Stimulated activated CD8-positive, alpha-beta memory T cell treated with anti-CD3 and anti-CD28 coated beads, Interleukin-15, amount 100 ng/mL, for 1 hour (primary cell): ENCODE measurements at regions not wholly inside any gene's neighbourhood (a gene's known extent, or its start where the extent isn't known, plus 50 kb on each side); places are given as distances from the start of the nearest gene placed in this dataset.
"Not testable (repeated sequence)": the region's sequence is repeated elsewhere in the genome, so short reads cannot be mapped to it uniquely, and the experiment has no call there.

Source experiments
- DNase-seq: peaks from one replicate; pipeline ENCODE4 v3.0.0-alpha.2; 2020; ENCODE audit warnings: low read depth

DNA sequence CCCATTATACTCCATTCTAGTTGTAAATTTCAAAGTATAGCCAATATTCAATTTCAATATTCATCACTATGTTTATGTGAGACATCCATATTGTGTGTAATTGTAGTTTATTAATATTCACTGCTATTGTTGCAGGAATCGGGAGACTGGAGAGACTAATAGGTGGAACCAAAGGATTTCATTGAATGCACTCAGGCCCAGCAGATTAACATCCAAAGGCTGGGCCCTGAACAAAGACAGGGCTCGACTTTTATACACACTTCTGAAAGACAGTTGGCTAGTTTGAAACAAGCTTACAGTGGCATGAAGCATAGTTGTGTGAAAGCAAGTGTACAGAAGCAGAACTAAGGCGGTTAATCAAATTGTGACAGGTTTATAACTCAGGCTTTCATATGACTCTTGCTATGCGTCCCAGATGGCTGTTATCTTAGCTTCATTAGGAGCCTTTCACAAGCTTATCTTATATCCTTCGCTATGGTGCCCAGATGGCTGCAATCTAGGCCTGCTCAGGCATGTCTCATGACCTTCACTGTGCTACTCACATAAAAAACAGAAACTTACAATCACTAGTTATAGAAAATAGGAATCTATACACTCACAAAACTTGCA, 1038.8 kb upstream of the EPHA6 start:
- no peak for DNase-seq

DNA sequence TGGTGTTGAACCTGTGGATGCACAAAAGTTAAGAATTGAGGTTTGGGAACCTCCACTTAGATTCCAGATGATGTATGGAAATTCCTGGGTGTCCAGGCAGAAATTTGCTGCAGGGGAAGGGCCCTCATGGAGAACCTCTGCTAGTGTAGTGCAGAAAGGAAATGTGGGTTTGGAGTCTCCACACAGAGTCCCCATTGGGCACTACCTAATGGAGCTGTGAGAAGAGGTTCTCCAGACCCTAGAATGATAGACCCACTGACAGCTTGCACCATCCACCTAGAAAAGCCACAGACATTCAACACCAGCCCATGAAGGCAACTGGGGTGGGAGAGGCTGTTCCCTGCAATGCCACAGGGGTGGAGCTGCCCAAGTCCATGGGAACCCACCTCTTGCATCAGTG, 1032.8 kb upstream of the EPHA6 start:
- DNase-seq = no peak

DNA sequence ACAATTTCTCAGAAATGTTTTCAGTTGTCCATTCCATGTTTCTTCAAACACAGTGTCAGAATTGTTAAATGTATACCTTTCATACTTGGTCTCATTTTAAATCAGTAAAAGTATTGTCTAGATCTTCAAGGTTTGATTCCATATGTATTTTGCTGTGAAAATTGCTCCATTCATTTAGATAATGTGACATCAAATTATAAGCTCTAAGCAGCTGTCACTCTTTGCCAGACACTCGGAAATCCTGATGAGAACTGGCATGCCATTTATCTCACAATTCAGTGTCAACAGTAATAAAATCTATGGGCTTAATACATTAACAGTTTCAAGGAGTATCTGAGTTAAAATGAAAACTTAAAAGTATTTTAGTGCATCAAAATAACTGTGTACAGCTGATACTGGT, 1025.3 kb upstream of the EPHA6 start:
- DNase-seq = no peak

DNA sequence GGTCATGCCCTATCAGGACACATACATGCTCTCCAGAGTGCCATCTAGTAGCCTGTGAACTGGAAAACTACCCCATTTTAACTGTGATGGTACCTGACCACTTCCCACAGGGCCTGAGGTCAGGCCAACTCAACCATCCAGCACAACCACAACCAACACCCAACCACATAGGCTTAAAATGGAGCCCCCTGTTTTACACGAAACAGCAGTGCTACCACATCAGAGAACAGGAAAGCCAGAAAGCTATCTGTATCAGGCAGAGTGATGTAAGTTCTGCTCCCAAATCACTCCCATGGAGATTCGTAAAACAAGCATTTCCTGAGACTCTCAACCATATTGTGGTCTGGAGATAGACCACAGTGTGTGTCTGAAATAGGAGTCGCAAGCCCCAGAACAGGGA, 1017.3 kb upstream of the EPHA6 start:
- DNase-seq = no peak

DNA sequence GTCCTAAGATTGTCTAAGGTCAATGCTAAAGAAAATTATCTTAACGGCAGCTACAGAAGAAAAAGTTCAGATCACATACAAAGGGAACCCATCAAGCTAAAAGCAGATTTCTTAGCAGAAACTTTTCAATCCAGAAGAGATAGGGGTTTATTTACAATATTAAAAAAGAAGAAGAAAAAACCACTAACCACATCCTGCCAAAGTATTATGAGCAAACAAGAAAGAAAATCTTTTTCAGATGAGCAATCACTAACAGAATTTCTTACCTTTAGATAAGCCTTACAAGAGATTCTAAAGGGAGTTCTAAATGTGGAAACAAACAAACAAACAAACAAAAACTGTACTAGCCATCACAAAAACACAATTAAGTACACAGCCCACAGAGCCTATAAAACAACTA, 1015.8 kb upstream of the EPHA6 start:
- no peak for DNase-seq

DNA sequence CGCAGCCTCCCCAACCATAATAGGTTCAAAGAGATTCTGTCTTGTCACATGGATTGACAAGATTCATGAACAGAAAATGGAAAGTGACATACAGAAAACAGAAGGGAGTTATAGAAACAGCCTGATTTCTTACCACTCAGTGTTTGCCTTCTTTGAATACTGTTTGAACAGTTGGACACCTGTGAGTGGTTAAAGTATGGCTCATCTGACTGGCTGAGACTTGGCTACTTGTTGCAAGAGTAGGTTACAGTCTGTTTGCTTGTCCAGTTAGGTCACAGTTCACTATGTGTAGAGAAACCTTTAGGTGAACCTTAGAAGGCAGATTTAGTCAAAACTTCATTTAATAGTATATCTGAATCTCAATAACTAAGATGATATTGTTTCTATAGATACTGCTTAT, 1003.9 kb upstream of the EPHA6 start:
- DNase-seq = no peak

DNA sequence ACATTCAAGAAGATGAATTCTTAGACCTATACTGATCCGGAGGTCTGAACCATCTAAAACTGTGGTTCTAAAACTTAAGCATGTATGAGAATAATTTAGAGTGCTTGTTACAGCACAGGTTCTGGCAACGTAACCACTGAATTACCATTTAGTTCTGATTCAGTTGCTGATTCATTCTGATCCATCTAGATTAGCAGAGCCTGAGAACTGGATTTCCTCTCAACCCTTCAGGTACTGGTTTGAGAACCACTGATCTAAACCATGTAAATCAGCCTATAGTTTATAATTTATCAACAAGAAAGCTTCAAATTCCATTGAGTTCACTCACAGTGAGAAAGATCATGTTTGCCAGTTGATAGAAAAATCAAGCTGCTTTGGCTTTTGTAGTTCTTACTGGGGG, 1001.1 kb upstream of the EPHA6 start:
- no peak for DNase-seq

DNA sequence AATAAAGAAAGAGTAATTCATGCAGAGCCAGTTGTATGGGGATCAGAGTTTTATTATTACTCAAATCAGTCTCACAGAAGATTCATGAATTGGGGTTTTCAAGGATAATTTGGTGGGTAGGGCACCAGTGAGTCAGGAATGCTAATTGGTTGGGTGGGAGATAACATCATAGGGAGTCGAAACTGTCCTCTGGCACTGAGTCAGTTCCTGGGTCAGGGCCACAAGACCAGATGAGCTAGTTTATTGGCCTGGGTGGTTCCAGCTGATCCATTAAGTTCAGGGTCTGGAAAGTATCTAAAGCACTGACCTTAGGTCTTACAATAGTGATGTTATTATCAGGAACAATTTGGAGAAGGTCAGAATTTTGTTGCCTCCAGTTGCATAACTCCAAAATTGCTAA, 998.6 kb upstream of the EPHA6 start:
- no peak for DNase-seq

DNA sequence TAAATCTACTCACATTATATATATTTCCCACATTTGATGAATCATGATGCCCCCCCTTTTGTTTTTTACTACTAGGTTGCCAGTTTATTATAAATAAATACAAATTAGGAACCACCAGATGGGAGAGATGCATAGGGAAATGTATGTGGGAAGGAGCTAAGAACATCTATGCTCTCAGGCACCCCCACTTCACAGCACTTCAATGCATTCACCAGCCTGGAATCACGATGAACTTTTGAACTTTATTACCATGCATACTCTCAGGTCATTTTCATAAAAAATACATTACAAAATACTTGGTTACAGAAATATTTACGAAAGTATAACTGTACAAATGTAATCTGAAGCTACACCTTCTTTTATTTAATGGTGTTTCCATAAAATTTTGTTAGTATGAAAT, 988.0 kb upstream of the EPHA6 start:
- DNase-seq = no peak

DNA sequence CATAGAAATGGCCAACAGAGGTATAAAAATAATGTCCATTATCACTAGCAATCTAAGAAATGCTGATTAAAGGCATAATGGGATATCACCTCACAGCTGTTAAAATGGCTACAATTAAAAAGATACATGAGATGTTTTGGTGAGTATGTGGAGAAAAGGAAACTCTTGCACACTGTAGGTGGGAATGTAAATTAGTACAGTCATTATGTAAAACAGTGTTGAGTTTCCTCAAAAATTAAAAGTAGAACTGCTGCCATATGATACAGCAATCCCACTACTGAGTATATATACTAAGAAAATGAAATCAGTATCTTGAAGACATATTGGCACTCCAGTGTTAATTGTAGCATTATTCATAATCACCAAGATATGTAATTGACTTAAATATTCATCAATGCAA, 982.2 kb upstream of the EPHA6 start:
- no peak for DNase-seq

DNA sequence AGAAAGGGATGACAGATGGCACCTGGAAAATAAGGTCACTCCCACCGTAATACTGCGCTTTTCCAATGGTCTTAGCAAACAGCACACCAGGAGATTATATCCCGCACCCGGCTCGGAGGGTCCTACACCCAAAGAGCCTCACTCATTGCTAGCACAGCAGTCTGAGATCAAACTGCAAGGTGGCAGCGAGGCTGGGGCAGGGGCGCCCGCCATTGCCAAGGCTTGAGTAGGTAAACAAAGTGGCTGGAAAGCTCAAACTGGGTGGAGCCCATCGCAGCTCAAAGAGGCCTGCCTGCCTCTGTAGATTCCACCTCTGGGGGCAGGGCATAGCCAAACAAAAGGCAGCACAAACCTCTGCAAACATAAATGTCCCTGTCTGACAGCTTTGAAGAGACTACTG, 953.8 kb upstream of the EPHA6 start:
- not testable (repeated sequence) for DNase-seq

DNA sequence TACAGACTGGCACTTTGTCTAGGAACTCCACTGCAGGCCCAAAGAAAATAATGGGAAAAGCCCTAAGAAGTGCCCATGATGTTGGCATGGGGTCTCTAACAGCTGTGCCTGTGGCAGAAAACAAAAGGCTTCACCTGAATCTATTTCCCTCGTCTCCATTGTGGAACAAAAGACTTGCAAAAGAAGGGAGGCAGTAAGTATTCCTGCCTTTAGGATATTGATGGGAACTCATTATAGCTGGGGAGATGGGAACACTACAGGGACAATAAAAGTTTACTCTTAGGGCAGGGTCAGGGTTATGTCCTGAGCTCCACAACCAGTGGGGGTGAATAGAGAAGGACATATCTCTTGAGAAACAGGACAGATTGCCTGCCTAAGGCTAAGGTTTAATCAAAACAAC, 930.6 kb upstream of the EPHA6 start:
- no peak for DNase-seq

DNA sequence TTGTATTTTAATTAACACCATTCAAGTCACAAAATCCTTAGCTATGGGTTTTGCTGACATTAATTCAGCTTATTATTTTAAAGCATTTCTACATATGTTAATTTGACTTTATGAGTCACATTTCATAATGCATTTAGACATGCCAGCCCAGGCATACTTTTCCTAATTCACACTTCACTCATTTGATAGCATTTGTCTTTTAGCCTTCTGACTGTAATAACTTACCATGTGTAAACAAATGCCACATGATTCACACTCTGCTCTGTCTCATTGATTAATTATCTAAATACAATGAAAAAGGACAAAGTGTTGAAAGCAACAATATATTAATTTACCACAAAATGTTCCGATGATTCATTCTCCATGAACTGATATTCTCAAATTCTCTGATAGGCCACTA, 927.8 kb upstream of the EPHA6 start:
- no peak for DNase-seq

DNA sequence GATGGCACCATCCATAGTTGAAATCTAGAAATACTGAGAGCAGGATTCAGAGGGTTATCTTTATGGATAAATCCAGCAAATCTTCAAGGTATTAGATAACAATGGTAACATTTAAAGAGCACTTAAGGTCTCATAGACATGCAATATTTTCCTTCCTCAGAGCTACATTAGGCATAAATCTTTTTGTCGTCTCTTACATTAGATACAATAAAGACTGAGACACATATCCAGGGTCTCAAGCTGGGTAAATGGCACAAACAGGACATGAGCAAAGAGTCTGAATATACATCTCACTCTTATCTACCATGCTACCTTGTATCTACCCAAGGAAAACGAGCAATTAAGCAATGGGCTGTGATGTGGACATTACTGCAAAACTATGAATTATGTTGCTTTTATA, 927.3 kb upstream of the EPHA6 start:
- DNase-seq = no peak

DNA sequence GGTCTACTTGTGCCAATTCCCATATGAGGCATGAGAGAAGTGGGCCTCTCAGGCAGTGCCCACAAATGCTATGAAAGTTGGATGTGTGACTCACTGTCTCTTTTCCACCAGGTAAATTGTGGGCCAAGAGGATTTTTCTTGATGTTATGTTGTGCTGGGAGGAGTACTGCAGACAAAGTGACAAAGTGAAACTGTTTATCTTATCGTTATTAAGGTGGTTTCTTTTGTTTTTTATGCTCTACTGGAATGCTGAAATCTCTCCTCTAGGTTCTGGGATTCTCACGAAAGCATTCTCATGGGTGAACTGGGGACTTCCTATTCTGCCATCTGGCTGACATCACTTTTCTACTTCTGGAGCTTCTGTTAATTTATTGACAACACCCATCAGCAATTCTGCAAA, 919.6 kb upstream of the EPHA6 start:
- DNase-seq = no peak

DNA sequence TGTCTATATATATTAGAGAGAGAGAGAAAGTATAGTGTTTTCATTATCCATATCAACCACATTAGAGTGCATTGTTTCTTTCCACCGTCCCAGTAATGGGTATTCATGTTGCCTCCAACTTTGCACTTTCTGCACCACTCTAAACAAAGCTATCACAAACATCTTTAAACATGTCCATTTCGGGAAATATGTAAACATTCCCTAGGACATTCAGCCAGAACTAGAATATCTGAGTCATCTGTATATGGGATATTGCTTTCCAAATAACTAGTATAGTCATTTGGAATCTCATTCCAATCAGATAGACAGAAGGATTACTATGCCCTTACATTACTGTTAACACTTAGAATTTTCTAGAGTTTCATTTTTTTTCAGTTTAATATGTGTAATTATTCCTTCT, 914.9 kb upstream of the EPHA6 start:
- DNase-seq = no peak

DNA sequence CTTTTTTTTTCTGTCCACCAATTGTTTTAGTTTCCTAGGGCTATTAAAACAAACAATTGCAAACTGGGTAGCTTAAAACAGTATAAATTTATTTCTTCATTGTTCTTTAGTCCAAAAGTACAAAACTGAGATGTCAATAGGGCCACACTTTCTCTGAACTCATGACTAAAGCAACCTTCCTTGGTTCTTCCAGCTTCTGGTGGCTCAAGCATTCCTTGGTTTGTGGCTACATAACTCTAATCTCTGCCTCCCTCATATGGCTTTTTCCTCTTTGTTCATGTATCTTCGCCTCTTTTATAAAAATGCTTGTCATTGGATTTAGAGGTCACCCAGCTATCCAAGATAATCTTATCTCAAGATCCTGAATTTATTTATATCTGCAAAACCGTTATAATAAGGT, 914.5 kb upstream of the EPHA6 start:
- no peak for DNase-seq

DNA sequence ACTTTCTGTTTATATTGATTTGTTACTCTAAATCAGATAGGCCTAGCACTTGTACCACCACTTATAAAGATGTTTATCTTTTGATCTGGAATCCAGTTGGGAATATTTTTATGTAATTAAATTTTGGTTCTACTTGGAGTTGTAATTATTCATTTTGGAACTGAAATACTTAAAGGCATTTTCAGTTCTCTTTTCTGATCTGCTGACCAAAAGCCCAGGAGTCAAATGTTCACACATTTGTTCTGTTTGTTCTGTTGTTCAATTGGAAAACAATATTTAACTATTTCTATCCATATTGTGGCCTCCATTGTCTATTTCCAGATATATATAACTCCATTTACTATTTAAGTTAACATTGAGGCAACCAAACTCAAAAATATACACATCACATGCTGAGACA, 912.4 kb upstream of the EPHA6 start:
- no peak for DNase-seq

DNA sequence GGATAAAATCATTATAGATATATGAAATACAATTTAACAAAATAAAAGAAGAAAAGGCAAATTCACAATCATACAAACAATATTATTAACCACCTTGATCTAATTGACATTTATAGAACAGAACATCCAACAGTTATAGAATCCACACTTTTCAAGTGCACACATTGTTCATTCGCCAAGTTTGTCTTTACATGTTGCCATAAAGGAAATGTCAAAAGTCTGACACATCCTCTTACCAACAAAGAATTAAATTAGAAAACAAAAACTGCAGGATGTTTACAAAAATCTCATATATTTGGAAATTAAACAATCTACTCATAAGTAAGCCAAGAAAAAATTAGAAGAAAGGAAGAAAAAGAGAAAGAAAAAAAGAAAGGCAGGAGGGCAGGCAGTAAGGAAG, 909.2 kb upstream of the EPHA6 start:
- no peak for DNase-seq

DNA sequence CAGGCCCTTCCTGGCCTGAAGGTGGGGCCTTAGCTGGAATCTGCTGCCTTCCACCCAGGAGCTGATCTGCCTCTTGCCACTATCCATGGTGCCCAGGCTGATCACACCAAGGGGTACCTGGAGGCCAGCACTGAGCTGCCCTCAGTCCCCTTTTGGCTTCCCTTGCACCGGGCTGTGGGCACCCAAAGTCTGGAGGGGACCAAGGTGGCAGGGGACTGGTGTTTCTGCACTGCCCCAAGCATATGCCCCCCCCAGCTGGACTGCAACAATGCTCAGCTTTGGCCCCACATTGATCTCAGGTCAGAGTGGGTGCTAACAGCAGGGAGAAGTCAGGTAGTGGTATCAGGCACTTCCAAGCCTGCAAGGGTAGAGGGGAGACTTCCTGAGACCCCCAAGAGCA, 902.6 kb upstream of the EPHA6 start:
- DNase-seq = no peak

DNA sequence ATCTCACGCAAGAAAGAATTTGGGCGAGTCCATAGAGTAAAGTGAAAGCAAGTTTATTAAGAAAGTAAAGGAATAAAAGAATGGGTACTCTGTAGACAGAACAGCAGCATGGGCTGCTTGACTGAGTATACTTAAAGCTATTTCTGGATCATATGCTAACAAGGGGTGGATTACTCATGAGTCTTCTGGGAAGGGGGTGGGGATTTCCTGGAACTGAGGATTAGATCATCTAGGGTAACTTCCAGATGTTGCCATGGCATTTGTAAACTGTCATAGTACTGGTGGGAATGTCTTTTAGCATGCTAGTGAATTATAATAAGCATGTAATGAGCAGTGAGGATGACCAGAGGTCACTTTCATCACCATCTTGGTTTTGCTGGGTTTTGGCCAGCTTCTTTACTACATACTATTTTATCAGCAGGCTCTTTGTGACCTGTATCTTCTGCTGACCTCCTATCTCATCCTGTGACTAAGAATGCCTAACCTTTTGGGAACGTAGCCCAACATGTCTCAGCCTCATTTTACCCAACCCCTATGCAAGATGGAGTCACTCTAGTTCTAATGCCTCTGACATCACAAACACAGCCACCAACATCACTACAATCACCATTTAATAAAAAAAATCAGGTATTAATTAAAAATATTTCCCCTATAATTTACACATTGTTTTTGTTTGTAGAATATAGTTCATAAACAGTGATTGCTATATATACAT, 890.7 kb upstream of the EPHA6 start:
- DNase-seq = no peak

DNA sequence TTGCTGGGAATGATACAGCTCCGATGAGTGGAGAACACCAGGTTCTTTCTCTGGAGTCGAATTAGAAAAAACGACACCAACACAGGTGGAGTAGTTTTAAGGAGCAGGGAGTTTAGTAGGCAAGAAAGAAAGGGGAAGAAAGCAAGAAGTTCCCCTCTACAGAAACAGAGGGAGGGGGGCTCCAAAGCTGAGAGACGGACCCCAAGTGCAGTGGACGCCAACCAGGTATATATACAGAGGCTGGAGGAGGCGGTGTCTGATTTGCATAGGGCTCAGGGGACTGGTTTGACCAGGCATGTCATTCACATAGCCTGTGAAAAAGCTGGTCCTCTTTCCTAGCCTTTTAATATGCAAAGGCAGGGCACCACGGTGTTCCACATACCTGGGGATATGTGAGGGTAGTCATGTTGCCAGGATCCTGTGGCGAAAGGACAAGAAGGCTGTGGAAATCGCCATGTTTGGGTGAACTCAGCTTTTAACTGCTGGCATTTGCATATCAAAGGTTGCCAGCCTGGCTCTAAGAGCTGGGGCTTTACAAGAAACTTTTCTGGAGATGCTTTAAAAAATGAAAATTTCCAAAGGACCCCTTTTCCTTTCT, 887.4 kb upstream of the EPHA6 start:
- DNase-seq = no peak

DNA sequence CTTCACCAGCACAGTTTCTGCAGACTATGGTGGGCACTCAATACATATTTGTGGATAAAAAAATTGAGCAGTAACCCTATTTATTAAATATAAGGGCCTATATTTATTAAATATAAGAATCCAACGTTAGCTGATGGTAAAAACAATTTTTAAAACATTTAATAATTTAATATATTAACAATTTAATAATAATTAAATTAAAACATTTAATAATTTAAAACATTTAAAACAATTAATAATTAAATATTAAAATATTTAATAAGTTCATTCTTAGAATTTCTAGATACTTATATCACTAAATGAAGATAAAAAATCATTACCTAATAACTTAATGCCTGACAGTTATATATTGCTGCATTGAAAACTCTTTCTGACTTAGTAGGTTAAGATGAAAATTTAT, 880.2 kb upstream of the EPHA6 start:
- no peak for DNase-seq

DNA sequence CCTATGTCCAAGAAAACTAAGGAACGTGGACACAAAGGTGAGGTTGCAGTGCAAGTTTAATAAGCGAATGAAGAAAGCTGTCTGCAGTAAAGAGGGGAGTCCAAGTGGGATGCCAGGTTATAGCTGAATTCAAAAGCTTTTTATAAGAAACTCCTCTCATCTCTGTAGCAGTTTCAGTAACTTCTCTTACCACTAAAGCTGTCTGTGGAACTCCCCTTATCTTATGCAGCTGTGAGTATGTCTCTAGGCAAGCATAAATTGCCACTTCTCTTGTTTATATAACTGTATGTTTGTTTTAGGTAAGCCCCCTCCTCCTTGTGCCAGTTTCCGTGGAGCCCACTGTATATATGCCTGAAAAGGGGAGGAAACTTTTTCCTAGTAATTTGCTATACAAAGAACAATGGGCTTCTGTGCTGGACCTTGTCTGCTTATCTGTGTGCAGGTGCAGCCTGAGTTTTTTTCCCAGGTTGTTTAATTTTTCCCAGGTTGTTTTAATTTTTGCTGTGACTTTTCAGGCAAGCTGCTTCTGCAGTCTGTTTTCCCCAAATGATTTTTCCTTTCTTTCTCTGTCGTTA, 875.1 kb upstream of the EPHA6 start:
- no peak for DNase-seq
